ENCODE measurements at regions not wholly inside any gene's neighbourhood (a gene's known extent, or its start where the extent isn't known, plus 50 kb on each side); places are given as distances from the start of the nearest gene placed in this dataset.

DNA sequence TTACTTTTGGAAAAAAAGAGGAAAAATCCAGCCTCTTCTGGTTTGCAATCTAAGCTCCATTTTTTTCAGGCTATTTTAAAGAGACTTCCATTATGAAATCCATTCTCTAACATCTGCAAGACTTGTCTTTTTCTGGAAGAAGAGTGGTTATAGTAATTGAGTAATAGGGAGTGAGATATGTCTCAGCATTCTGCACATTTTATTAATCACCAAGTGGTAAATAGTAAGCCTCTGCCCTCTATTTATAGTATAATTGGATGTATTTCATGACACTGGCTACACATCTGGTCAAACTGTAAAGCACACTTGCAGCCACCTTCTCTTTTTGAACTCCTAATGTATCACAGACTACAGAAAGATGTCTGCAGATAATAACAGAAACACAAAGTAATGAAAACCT is 391.1 kb downstream of the ETS1 start:
- no peak for TF ChIP-seq POLR2A (IDR thresholded peaks at IDR 0.05)
- TF ChIP-seq, protein P1, sequence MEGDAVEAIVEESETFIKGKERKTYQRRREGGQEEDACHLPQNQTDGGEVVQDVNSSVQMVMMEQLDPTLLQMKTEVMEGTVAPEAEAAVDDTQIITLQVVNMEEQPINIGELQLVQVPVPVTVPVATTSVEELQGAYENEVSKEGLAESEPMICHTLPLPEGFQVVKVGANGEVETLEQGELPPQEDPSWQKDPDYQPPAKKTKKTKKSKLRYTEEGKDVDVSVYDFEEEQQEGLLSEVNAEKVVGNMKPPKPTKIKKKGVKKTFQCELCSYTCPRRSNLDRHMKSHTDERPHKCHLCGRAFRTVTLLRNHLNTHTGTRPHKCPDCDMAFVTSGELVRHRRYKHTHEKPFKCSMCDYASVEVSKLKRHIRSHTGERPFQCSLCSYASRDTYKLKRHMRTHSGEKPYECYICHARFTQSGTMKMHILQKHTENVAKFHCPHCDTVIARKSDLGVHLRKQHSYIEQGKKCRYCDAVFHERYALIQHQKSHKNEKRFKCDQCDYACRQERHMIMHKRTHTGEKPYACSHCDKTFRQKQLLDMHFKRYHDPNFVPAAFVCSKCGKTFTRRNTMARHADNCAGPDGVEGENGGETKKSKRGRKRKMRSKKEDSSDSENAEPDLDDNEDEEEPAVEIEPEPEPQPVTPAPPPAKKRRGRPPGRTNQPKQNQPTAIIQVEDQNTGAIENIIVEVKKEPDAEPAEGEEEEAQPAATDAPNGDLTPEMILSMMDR (IDR thresholded peaks at IDR 0.05): no peak

All from prostate gland (tissue), 2 donors.